Hematopoietic multipotent progenitor cell treated with erythropoietin and hydrocortisone succinate and interleukin-3 and kit ligand, for 6 days (in vitro differentiated cells): ENCODE measurements at regions not wholly inside any gene's neighbourhood (a gene's known extent, or its start where the extent isn't known, plus 50 kb on each side); places are given as distances from the start of the nearest gene placed in this dataset.

Experiments
- DNase-seq: peaks from one replicate; pipeline ENCODE4 v3.0.0-alpha.2; 2015

- no peak for DNase-seq
Observed at GRCh38 chr9:118984607-118985006, 384.6 kb downstream of the BRINP1 start.

- no peak for DNase-seq
Observed at GRCh38 chr9:118985851-118986250, 383.4 kb downstream of the BRINP1 start.

GRCh38 chr9:118987167-118987566, 382.1 kb downstream of the BRINP1 start:
- DNase-seq = no peak

- no peak for DNase-seq
Observed at GRCh38 chr9:118990949-118991348, 378.3 kb downstream of the BRINP1 start.

- DNase-seq = no peak
Observed at GRCh38 chr9:118991366-118992285, 377.6 kb downstream of the BRINP1 start.

GRCh38 chr9:118992813-118993794, 376.1 kb downstream of the BRINP1 start:
- DNase-seq = no peak

GRCh38 chr9:118993965-118994364, 375.3 kb downstream of the BRINP1 start:
- DNase-seq = no peak

GRCh38 chr9:119002491-119002890, 366.7 kb downstream of the BRINP1 start:
- no peak for DNase-seq

GRCh38 chr9:119003201-119003611, 366.0 kb downstream of the BRINP1 start:
- no peak for DNase-seq

- no peak for DNase-seq
Observed at GRCh38 chr9:119003882-119004617, 365.2 kb downstream of the BRINP1 start.

- no peak for DNase-seq
Observed at GRCh38 chr9:119004618-119004990, 364.6 kb downstream of the BRINP1 start.

GRCh38 chr9:119005162-119005561, 364.1 kb downstream of the BRINP1 start:
- DNase-seq = no peak

- DNase-seq = no peak
Observed at GRCh38 chr9:119009249-119009648, 360.0 kb downstream of the BRINP1 start.

GRCh38 chr9:119020284-119020683, 349.0 kb downstream of the BRINP1 start:
- no peak for DNase-seq

- no peak for DNase-seq
Observed at GRCh38 chr9:119020730-119021333, 348.4 kb downstream of the BRINP1 start.

GRCh38 chr9:119026120-119026519, 343.1 kb downstream of the BRINP1 start:
- DNase-seq = no peak

GRCh38 chr9:119027901-119028699, 341.1 kb downstream of the BRINP1 start:
- DNase-seq = no peak

GRCh38 chr9:119029886-119030285, 339.3 kb downstream of the BRINP1 start:
- DNase-seq = no peak

GRCh38 chr9:119033596-119033995, 335.6 kb downstream of the BRINP1 start:
- no peak for DNase-seq

GRCh38 chr9:119036969-119037368, 332.3 kb downstream of the BRINP1 start:
- DNase-seq = no peak

- no peak for DNase-seq
Observed at GRCh38 chr9:119043996-119044395, 325.2 kb downstream of the BRINP1 start.

- no peak for DNase-seq
Observed at GRCh38 chr9:119044806-119045205, 324.4 kb downstream of the BRINP1 start.
